ENCODE measurements at regions not wholly inside any gene's neighbourhood (a gene's known extent, or its start where the extent isn't known, plus 50 kb on each side); places are given as distances from the start of the nearest gene placed in this dataset.

GRCh38 chr4:22115262-22115661 is 166.7 kb upstream of the KCNIP4 start:
- DNase-seq (ENCODE audit: low read depth) = no peak

GRCh38 chr4:22103768-22104167 is 155.2 kb upstream of the KCNIP4 start:
- DNase-seq (ENCODE audit: low read depth) = no peak

GRCh38 chr4:22099896-22100295 is 151.3 kb upstream of the KCNIP4 start:
- DNase-seq (ENCODE audit: low read depth) = peak; percentile 43

- DNase-seq (ENCODE audit: low read depth) = no peak
Measured at GRCh38 chr4:22097596-22097995, 149.0 kb upstream of the KCNIP4 start.

GRCh38 chr4:22094217-22094616 is 145.6 kb upstream of the KCNIP4 start:
- DNase-seq (ENCODE audit: low read depth) = no peak

- no peak for DNase-seq (ENCODE audit: low read depth)
Measured at GRCh38 chr4:22093126-22093525, 144.6 kb upstream of the KCNIP4 start.

- no peak for DNase-seq (ENCODE audit: low read depth)
Measured at GRCh38 chr4:22091906-22092305, 143.3 kb upstream of the KCNIP4 start.

- DNase-seq (ENCODE audit: low read depth) = no peak
Measured at GRCh38 chr4:22091352-22091717, 142.8 kb upstream of the KCNIP4 start.

GRCh38 chr4:22090661-22091351 is 142.2 kb upstream of the KCNIP4 start:
- DNase-seq (ENCODE audit: low read depth) = no peak

GRCh38 chr4:22077571-22077970 is 129.0 kb upstream of the KCNIP4 start:
- no peak for DNase-seq (ENCODE audit: low read depth)

GRCh38 chr4:22072726-22073125 is 124.2 kb upstream of the KCNIP4 start:
- no peak for DNase-seq (ENCODE audit: low read depth)

- no peak for DNase-seq (ENCODE audit: low read depth)
Measured at GRCh38 chr4:22072240-22072639, 123.7 kb upstream of the KCNIP4 start.

GRCh38 chr4:22071749-22072148 is 123.2 kb upstream of the KCNIP4 start:
- DNase-seq (ENCODE audit: low read depth) = peak; percentile 6

GRCh38 chr4:22070256-22070655 is 121.7 kb upstream of the KCNIP4 start:
- no peak for DNase-seq (ENCODE audit: low read depth)

GRCh38 chr4:22063613-22064012 is 115.0 kb upstream of the KCNIP4 start:
- DNase-seq (ENCODE audit: low read depth) = peak; percentile 4

- DNase-seq (ENCODE audit: low read depth) = no peak
Measured at GRCh38 chr4:22062676-22063075, 114.1 kb upstream of the KCNIP4 start.

GRCh38 chr4:22055954-22056353 is 107.4 kb upstream of the KCNIP4 start:
- DNase-seq (ENCODE audit: low read depth) = no peak

- DNase-seq (ENCODE audit: low read depth) = no peak
Measured at GRCh38 chr4:22052076-22052475, 103.5 kb upstream of the KCNIP4 start.

- DNase-seq (ENCODE audit: low read depth) = no peak
Measured at GRCh38 chr4:22048323-22048722, 99.8 kb upstream of the KCNIP4 start.

- no peak for DNase-seq (ENCODE audit: low read depth)
Measured at GRCh38 chr4:22047793-22048192, 99.2 kb upstream of the KCNIP4 start.

- no peak for DNase-seq (ENCODE audit: low read depth)
Measured at GRCh38 chr4:22045051-22045630, 96.6 kb upstream of the KCNIP4 start.

- DNase-seq (ENCODE audit: low read depth) = no peak
Measured at GRCh38 chr4:22031423-22031822, 82.9 kb upstream of the KCNIP4 start.

GRCh38 chr4:22030881-22031280 is 82.3 kb upstream of the KCNIP4 start:
- no peak for DNase-seq (ENCODE audit: low read depth)

- peak; percentile 43 for DNase-seq (ENCODE audit: low read depth)
Measured at GRCh38 chr4:22030307-22030706, 81.7 kb upstream of the KCNIP4 start.
